Heart right ventricle (tissue), 16 donors: ENCODE measurements at regions not wholly inside any gene's neighbourhood (a gene's known extent, or its start where the extent isn't known, plus 50 kb on each side); places are given as distances from the start of the nearest gene placed in this dataset.

Experiments
- ATAC-seq, 8 donors: fragments of 200-7000 bp; cut with Tn5 transposase; one replicate each; pipeline ENCODE4 v1.9.1; 2020; ENCODE audit warnings: mild to moderate bottlenecking in 8 of 8, moderate library complexity in 8 of 8, moderate number of reproducible peaks in 1 of 8
- DNase-seq, 2 donors: peaks; one replicate each; pipeline ENCODE4 v3.0.0-alpha.2; 2020
- H3K27ac ChIP-seq, 10 donors: fragments of 200-600 bp; sonication (generic) in 2 of 10; one replicate each; pipeline versions ENCODE4 v1.5.0 to v1.8.0; 2020 to 2022; ENCODE audit warnings: mild to moderate bottlenecking in 3 of 10
- H3K27me3 ChIP-seq, 7 donors: fragments of 200-600 bp; one replicate each; pipeline ENCODE4 v1.8.0; 2021 to 2022; ENCODE audit warnings: mild to moderate bottlenecking in 2 of 7
- H3K36me3 ChIP-seq, 9 donors: fragments of 200-600 bp; sonication (generic) in 1 of 9; one replicate each; pipeline versions ENCODE4 v1.5.0 to v1.8.0; 2020 to 2022; ENCODE audit warnings: mild to moderate bottlenecking in 2 of 9
- H3K4me1 ChIP-seq, 9 donors: fragments of 200-600 bp; sonication (generic) in 1 of 9; one replicate each; pipeline versions ENCODE4 v1.5.0 to v1.8.0; 2020 to 2022; ENCODE audit warnings: mild to moderate bottlenecking in 4 of 9
- H3K4me3 ChIP-seq, 10 donors: fragments of 200-600 bp; sonication (generic) in 2 of 10; one replicate each; pipeline versions ENCODE4 v1.5.0 to v1.8.0; 2020 to 2022; ENCODE audit warnings: mild to moderate bottlenecking in 7 of 10, moderate library complexity in 2 of 10
- H3K9me3 ChIP-seq, 11 donors: fragments of 200-600 bp in 10 of 11; sonication (generic) in 2 of 11; one replicate each; pipeline versions ENCODE4 v1.5.0 to v1.8.0; 2013 to 2022; ENCODE audit warnings: mild to moderate bottlenecking in 2 of 11, control low read depth in 1 of 11, moderate library complexity in 1 of 11
- CTCF ChIP-seq, 9 donors: fragments of 200-600 bp; sonication (generic) in 2 of 9; IDR thresholded peaks; one replicate each; pipeline versions ENCODE4 v1.5.0 to v1.8.0; 2021 to 2022; ENCODE audit warnings: antibody characterized with exemption in 9 of 9, mild to moderate bottlenecking in 5 of 9, moderate library complexity in 1 of 9
- WGBS, 2 donors: extraction: QIAGEN DNeasy Blood & Tissue Kit; methylation state at CpG; one replicate each; pipeline ENCODE4 v1.1.7; 2013; ENCODE audit warnings: inconsistent platforms in 1 of 2; 5-methylcytosine and 5-hydroxymethylcytosine counted together
- intact Hi-C, 10 donors: fragments of 100-400 bp; cut with DNase I; formaldehyde crosslinking; loops; one replicate each; pipeline versions ENCODE4 v1.11.1 to v1.14.2; 2022
- donor health status: Arrhythmogenic right ventricular cardiomyopathy.
- donor health status: ischemic (EF 13 %, LVEDD 7.1; RV severe dilation, severe dysfunction).
- donor health status: healthy with polysubstance abuse.
- donor health status: DM: no; HTN: yes; CAD: no.
- donor health status: DM: no; HTN: no; CAD: no.
- donor health status: ischemic (EF 25% LVEDD 6.9; RV normal size, moderate dysfunction).
- donor health status: ischemic (EF 25% LVEDD 5.7; RV mildly dilated, moderate dysfunction).
- donor health status: healthy.
- donor health status: DM: yes; HTN: yes; CAD: no.
- donor health status: Ischemic cardiomyopathy.
- donor health status: ischemic (EF 35%, LVEDD 5.7; RV mildly dilated, moderate dysfunction).
- donor health status: nonischemic (EF 11% LVEDD 7.7; RV severe dilation, severe dysfunction).
- donor health status: DM: yes; HTN: yes; CAD: no.
- donor health status: PGD.
- donor health status: ischemic (EF 29% LVEDD 5.4; RV normal size, mild dysfunction).
- donor health status: nonischemic (EF 23%, LVEDD 6.1; RV moderate dilation, normal function).

DNA sequence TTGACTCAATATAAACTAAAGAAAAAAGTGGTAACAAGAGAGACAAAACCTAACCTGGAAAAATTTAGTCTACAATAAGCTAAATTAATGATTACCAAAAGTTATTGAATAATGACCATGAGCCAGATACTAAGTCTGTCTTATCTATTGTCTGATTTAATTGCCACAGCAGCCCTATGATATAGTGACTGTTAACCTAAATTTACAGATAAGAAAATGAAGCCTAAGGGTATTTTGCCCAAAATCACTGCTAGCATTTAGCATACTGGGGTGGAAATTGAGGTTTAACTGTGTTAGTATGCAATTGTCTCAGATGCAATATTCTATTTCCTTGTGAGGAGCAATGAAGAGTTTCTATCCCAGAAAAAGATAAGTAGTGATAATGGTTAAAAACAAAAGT, 361.0 kb upstream of the EYS start:
- DNase-seq (no peak), ATAC-seq (no peak)
- Histone ChIP-seq H3K9me3 (no peaks in the 10 kb centered on the region), H3K4me1 (no peaks in the 10 kb centered on the region), H3K27ac (no peak overlapping the region), H3K36me3 (no peaks in the 10 kb centered on the region), H3K4me3 (no peak overlapping the region), H3K27me3 (no peaks in the 10 kb centered on the region)
- intact Hi-C loops: no loop called here
- TF ChIP-seq CTCF (IDR thresholded peaks at IDR 0.05): no peak

DNA sequence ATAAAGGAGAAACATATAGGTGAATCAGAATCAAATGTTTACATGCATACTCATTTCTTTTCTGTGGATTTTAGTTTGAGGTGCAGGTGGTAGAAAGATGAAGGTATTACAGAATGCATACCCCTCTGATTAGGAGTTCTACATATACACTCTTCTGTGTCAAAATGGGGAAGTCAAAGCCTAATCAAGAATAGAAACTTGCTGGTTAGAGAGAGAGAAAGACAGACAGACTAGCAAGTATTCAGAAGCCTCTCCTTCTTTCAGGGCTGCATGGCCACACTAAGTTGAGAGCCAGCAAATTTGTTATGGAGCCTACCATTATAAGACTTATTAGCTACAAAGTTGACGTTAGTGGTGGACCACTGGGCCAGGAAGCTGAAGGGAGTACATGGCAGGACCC, 358.3 kb upstream of the EYS start:
- Histone ChIP-seq H3K4me3 (no peak overlapping the region), H3K4me1 (no peaks in the 10 kb centered on the region), H3K9me3 (peaks cover 0 to 3% (median 0%) of the 10 kb centered on the region in 11 donors), H3K27me3 (no peaks in the 10 kb centered on the region), H3K27ac (no peak overlapping the region), H3K36me3 (no peaks in the 10 kb centered on the region)
- no peak for DNase-seq
- TF ChIP-seq CTCF (IDR thresholded peaks at IDR 0.05): no peak
- intact Hi-C loops: no loop called here
- WGBS, 2 donors: 86 to 88% methylated on average over 1 of the region's 1 CpG
- ATAC-seq: no peak

- H3K27me3 ChIP-seq: no peaks in the 10 kb centered on the region
- no peaks in the 10 kb centered on the region for H3K4me1 ChIP-seq
- WGBS, 2 donors: 93 to 96% methylated on average over 1 of the region's 1 CpG
- H3K4me3 ChIP-seq: no peak overlapping the region
- no peak for ATAC-seq
- H3K9me3 ChIP-seq: no peaks in the 10 kb centered on the region
- no peak overlapping the region for H3K27ac ChIP-seq
- H3K36me3 ChIP-seq: no peaks in the 10 kb centered on the region
- no peak for TF ChIP-seq CTCF (IDR thresholded peaks at IDR 0.05)
- intact Hi-C loops: no loop called here
- no peak for DNase-seq
These were observed 350.0 kb upstream of the EYS start for GRCh38 chr6:66057034-66057433.

GRCh38 chr6:66054967-66055366, 347.9 kb upstream of the EYS start:
- Histone ChIP-seq H3K4me1 (no peaks in the 10 kb centered on the region), H3K4me3 (no peak overlapping the region), H3K27ac (no peak overlapping the region), H3K9me3 (no peaks in the 10 kb centered on the region), H3K27me3 (no peaks in the 10 kb centered on the region), H3K36me3 (no peaks in the 10 kb centered on the region)
- intact Hi-C loops: no loop called here
- no peak for ATAC-seq
- 90 to 91% methylated on average over 2 of the region's 2 CpGs for WGBS, 2 donors
- no peak for DNase-seq
- TF ChIP-seq CTCF (IDR thresholded peaks at IDR 0.05): no peak

- H3K4me3 ChIP-seq: no peak overlapping the region
- DNase-seq: no peak
- no peak for ATAC-seq
- intact Hi-C loops: no loop called here
- no peaks in the 10 kb centered on the region for H3K9me3 ChIP-seq
- H3K27me3 ChIP-seq: no peaks in the 10 kb centered on the region
- no peaks in the 10 kb centered on the region for H3K4me1 ChIP-seq
- TF ChIP-seq CTCF (IDR thresholded peaks at IDR 0.05): no peak
- WGBS, 2 donors: 91 to 93% methylated on average over 5 of the region's 5 CpGs
- no peaks in the 10 kb centered on the region for H3K36me3 ChIP-seq
- no peak overlapping the region for H3K27ac ChIP-seq
These were observed 344.8 kb upstream of the EYS start for GRCh38 chr6:66051812-66052211.
